IMR-90 (cell line): ENCODE measurements at regions not wholly inside any gene's neighbourhood (a gene's known extent, or its start where the extent isn't known, plus 50 kb on each side); places are given as distances from the start of the nearest gene placed in this dataset.

Experiments
- ATAC-seq: fragments of 200-7000 bp; cut with Tn5 transposase; 2 replicates; pipeline ENCODE4 v1.9.1; 2020; ENCODE audit warnings: low read depth, mild to moderate bottlenecking, moderate library complexity
- BruUV-seq: library from RNA; stranded (reverse); fragments of 400-500 nt; replicated peaks from 2 replicates; lab custom pipeline; 2021; lab: Mats Ljungman, UMichigan
- CTCF ChIA-PET: fragments of 300-600 bp; formaldehyde crosslinking; extraction: SDS; loops from one replicate; lab custom pipeline; 2021; ENCODE audit warnings: antibody characterized with exemption; lab: Yijun Ruan, JAX
- POLR2A ChIA-PET: fragments of 300-600 bp; sonication (Branson Sonifier 250); formaldehyde crosslinking; loops from one replicate; lab custom pipeline; 2022; ENCODE audit warnings: antibody characterized with exemption; ENCODE audit not compliant: unreplicated experiment; lab: Charles Lee
- DNase-seq: peaks from one replicate; pipeline ENCODE4 v3.0.0; 2013
- H2AFZ ChIP-seq: replicated peaks from 2 replicates; pipeline ENCODE3; 2013; ENCODE audit warnings: low read length, mild to moderate bottlenecking; ENCODE audit not compliant: poor library complexity
- H2AK5ac ChIP-seq: 2 replicates; pipeline ENCODE4 v1.6.1; 2013; ENCODE audit warnings: low read depth, low read length, inconsistent platforms
- H2AK9ac ChIP-seq: replicated peaks from 2 replicates; pipeline ENCODE3; 2013; ENCODE audit warnings: mild to moderate bottlenecking, low read depth, low read length, moderate library complexity; ENCODE audit not compliant: poor library complexity
- H2BK120ac ChIP-seq: 2 replicates; pipeline ENCODE4 v1.6.1; 2013; ENCODE audit warnings: low read depth, low read length, inconsistent platforms
- H2BK15ac ChIP-seq: 3 replicates; pipeline ENCODE4 v1.6.1; 2013; ENCODE audit warnings: low read depth, low read length, inconsistent platforms
- H2BK20ac ChIP-seq: 2 replicates; pipeline ENCODE4 v1.6.1; 2013; ENCODE audit warnings: low read depth, mild to moderate bottlenecking, inconsistent platforms, low read length, moderate library complexity
- H2BK5ac ChIP-seq: 2 replicates; pipeline ENCODE4 v1.6.1; 2013; ENCODE audit warnings: mild to moderate bottlenecking, low read depth, low read length, inconsistent platforms; ENCODE audit not compliant: poor library complexity, severe bottlenecking
- H3K14ac ChIP-seq: replicated peaks from 2 replicates; pipeline ENCODE4 v1.6.1; 2013; ENCODE audit warnings: low read depth, low read length, inconsistent platforms
- H3K18ac ChIP-seq: 2 replicates; pipeline ENCODE4 v1.6.1; 2013; ENCODE audit warnings: low read depth, low read length, control low read depth
- H3K23ac ChIP-seq: 2 replicates; pipeline ENCODE4 v1.6.1; 2013; ENCODE audit warnings: low read depth, low read length, inconsistent platforms
- H3K27ac ChIP-seq: 2 replicates; pipeline ENCODE4 v1.5.1; 2013; ENCODE audit warnings: mild to moderate bottlenecking, control low read depth, low read length; ENCODE audit not compliant: insufficient read depth
- H3K27me3 ChIP-seq: 2 replicates; pipeline ENCODE4 v1.6.1; 2013; ENCODE audit warnings: low read length; ENCODE audit not compliant: control insufficient read depth, insufficient read depth
- H3K36me3 ChIP-seq: 2 replicates; pipeline ENCODE4 v1.6.1; 2013; ENCODE audit warnings: low read length, mixed read lengths; ENCODE audit not compliant: control insufficient read depth, insufficient read depth
- H3K4ac ChIP-seq: 2 replicates; pipeline ENCODE4 v1.6.1; 2013; ENCODE audit warnings: low read depth, low read length, inconsistent platforms
- H3K4me1 ChIP-seq: 2 replicates; pipeline ENCODE4 v1.6.1; 2013; ENCODE audit warnings: low read length, mixed read lengths; ENCODE audit not compliant: control insufficient read depth, insufficient read depth
- H3K4me2 ChIP-seq: 2 replicates; pipeline ENCODE4 v1.6.1; 2013; ENCODE audit warnings: low read depth, mild to moderate bottlenecking, control low read depth, low read length, moderate library complexity
- H3K4me3 ChIP-seq: 2 replicates; pipeline ENCODE4 v1.5.1; 2013; ENCODE audit warnings: low read depth, mild to moderate bottlenecking, control low read depth, low read length, moderate library complexity; ENCODE audit not compliant: insufficient read depth
- H3K56ac ChIP-seq: 2 replicates; pipeline ENCODE4 v1.6.1; 2013; ENCODE audit warnings: low read length, inconsistent platforms; ENCODE audit not compliant: insufficient read depth; ENCODE audit errors: extremely low read depth
- H3K79me1 ChIP-seq, 2 experiments: 2 replicates each; pipeline ENCODE4 v1.6.1; 2013; ENCODE audit warnings: low read length in 2 of 2, inconsistent platforms in 1 of 2, low read depth in 1 of 2
- H3K9ac ChIP-seq: 2 replicates; pipeline ENCODE4 v1.6.1; 2013; ENCODE audit warnings: low read depth, low read length, control low read depth
- H3K9me1 ChIP-seq: 2 replicates; pipeline ENCODE4 v1.6.1; 2013; ENCODE audit warnings: low read length, inconsistent platforms; ENCODE audit not compliant: insufficient read depth
- H3K9me3 ChIP-seq: 2 replicates; pipeline ENCODE4 v1.6.1; 2013; ENCODE audit warnings: low read length; ENCODE audit not compliant: control insufficient read depth, insufficient read depth
- H4K20me1 ChIP-seq: 2 replicates; pipeline ENCODE4 v1.6.1; 2013; ENCODE audit warnings: low read length, inconsistent platforms; ENCODE audit not compliant: insufficient read depth
- H4K5ac ChIP-seq: 2 replicates; pipeline ENCODE4 v1.6.1; 2013; ENCODE audit warnings: mild to moderate bottlenecking, low read depth, low read length, control low read depth
- H4K8ac ChIP-seq, 2 experiments: 2 replicates each; pipeline ENCODE4 v1.6.1; 2013; ENCODE audit warnings: low read depth in 2 of 2, low read length in 2 of 2, control low read depth in 1 of 2, inconsistent platforms in 1 of 2
- H4K91ac ChIP-seq: 2 replicates; pipeline ENCODE4 v1.6.1; 2013; ENCODE audit warnings: low read depth, low read length, inconsistent platforms; ENCODE audit not compliant: insufficient read depth
- BHLHE40 ChIP-seq: fragments of 150-350 bp; IDR thresholded peaks from 2 replicates; pipeline ENCODE4 v1.6.1; 2016; ENCODE audit warnings: mild to moderate bottlenecking, low read depth, low read length
- CHD1 ChIP-seq: IDR thresholded peaks from 2 replicates; pipeline ENCODE4 v1.6.1; 2012; ENCODE audit warnings: low read depth, low read length, improper control_type of control experiment
- FOS ChIP-seq: fragments of 150-350 bp; IDR thresholded peaks from 2 replicates; pipeline ENCODE4 v1.6.1; 2016; ENCODE audit warnings: low read depth, low read length
- MAZ ChIP-seq: IDR thresholded peaks from 2 replicates; pipeline ENCODE4 v1.6.1; 2012; ENCODE audit warnings: low read depth, mild to moderate bottlenecking, low read length, improper control_type of control experiment, moderate library complexity, borderline replicate concordance
- MXI1 ChIP-seq: IDR thresholded peaks from 2 replicates; pipeline ENCODE4 v1.6.1; 2012; ENCODE audit warnings: low read depth, mild to moderate bottlenecking, low read length, moderate library complexity, borderline replicate concordance
- RCOR1 ChIP-seq: IDR thresholded peaks from 2 replicates; pipeline ENCODE4 v1.6.1; 2012; ENCODE audit warnings: mild to moderate bottlenecking, low read length, improper control_type of control experiment; ENCODE audit not compliant: insufficient replicate concordance
- SMC3 ChIP-seq: fragments of 150-350 bp; IDR thresholded peaks from 2 replicates; pipeline ENCODE4 v1.6.1; 2016; ENCODE audit warnings: low read depth, mild to moderate bottlenecking, antibody characterized with exemption, low read length, moderate library complexity
- WGBS, 2 experiments: methylation state at CpG; one replicate each; pipeline versions ENCODE4 v1.1.5 to v1.1.7; 2013; ENCODE audit warnings: missing lambda C conversion rate in 2 of 2; ENCODE audit not compliant: insufficient read length in 1 of 2; ENCODE audit errors: extremely low coverage in 2 of 2; 5-methylcytosine and 5-hydroxymethylcytosine counted together
- dilution Hi-C: fragments of 300-500 bp; cut with HindIII; formaldehyde crosslinking; loops from one replicate; pipeline ENCODE4 v1.14.3; 2018; ENCODE audit warnings: low sequenced_read_pairs; ENCODE audit not compliant: unreplicated experiment
- in situ Hi-C: fragments of 300-500 bp; cut with MboI; formaldehyde crosslinking; loops from 3 replicates; pipeline ENCODE4 v1.14.3; 2019; ENCODE audit warnings: low sequenced_read_pairs, inconsistent platforms, mixed read lengths
- intact Hi-C: fragments of 100-400 bp; cut with micrococcal nuclease; formaldehyde crosslinking; loops from 2 replicates; pipeline ENCODE4 v1.10.0; 2022
- TF ChIP-seq, protein P1 (sequence below): fragments of 150-350 bp; IDR thresholded peaks from 2 replicates; pipeline ENCODE4 v1.6.1; 2016; ENCODE audit warnings: low read depth, mild to moderate bottlenecking, low read length, moderate library complexity, borderline replicate concordance
- TF ChIP-seq, protein P2 (sequence below): conservative IDR thresholded peaks from 2 replicates; pipeline ENCODE4 v1.5.1; 2012; ENCODE audit warnings: mild to moderate bottlenecking, low read depth, low read length, improper control_type of control experiment

DNA sequence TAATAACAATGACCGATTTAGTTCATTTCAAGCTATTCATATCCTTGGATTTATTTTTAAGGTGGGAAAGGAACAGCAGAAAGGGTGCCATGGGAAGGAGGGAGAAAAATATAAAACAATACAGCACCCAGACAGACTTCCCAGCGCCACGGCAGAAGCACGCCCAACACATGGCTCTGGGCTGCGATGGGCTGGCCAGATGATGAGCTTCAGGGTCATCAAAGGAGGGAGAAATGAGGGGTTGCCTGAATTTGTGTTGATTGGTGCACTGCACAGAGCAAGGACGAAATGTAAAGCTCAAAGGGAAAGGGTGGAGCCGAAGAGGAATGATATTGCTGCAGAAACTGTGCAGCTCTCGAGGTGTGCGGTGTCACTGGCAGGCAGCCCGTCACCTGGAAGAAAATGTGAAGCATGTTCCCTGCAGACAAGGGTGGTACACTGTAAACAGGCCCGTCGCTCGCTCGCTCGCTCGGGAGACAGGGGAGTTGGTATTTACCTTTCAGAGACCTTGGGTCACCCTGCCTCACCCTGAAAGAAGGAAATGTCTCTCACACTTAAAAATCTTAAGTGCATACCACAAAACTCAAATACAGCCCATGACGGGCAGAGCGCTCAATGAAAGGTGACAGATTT is 195.5 kb upstream of the CTAGE1 start:
- Histone ChIP-seq H3K4me3 (no peak overlapping the region), H4K5ac (no peak overlapping the region), H3K27ac (no peak overlapping the region), H2BK20ac (no peak overlapping the region), H3K79me1 (no peaks in the 10 kb centered on the region), H3K9ac (no peak overlapping the region), H4K20me1 (no peaks in the 10 kb centered on the region), H3K4me1 (peaks cover 4% of the 10 kb centered on the region), H3K4me2 (no peak overlapping the region), H2AK9ac (no peak overlapping the region), H3K36me3 (no peaks in the 10 kb centered on the region), H3K9me1 (no peaks in the 10 kb centered on the region), H3K14ac (no peak overlapping the region), H2AK5ac (no peak overlapping the region), H2BK120ac (no peak overlapping the region), H3K9me3 (no peaks in the 10 kb centered on the region), H3K23ac (no peak overlapping the region), H3K56ac (no peak overlapping the region), H4K8ac (no peak overlapping the region), H4K91ac (no peak overlapping the region), H2AFZ (no peak overlapping the region), H2BK15ac (no peak overlapping the region), H3K4ac (no peak overlapping the region), H3K18ac (no peak overlapping the region), H3K27me3 (peaks cover 6% of the 10 kb centered on the region; the same call in 1 of the 2 replicates), H2BK5ac (no peak overlapping the region)
- intact Hi-C loops: no loop called here
- CTCF ChIA-PET: no interaction called here
- TF ChIP-seq BHLHE40: no peak
- no peak for TF ChIP-seq MAZ
- TF ChIP-seq, protein P1, sequence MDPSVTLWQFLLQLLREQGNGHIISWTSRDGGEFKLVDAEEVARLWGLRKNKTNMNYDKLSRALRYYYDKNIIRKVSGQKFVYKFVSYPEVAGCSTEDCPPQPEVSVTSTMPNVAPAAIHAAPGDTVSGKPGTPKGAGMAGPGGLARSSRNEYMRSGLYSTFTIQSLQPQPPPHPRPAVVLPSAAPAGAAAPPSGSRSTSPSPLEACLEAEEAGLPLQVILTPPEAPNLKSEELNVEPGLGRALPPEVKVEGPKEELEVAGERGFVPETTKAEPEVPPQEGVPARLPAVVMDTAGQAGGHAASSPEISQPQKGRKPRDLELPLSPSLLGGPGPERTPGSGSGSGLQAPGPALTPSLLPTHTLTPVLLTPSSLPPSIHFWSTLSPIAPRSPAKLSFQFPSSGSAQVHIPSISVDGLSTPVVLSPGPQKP: no peak
- TF ChIP-seq CHD1: no peak
- no peak for TF ChIP-seq RCOR1
- TF ChIP-seq, protein P2, sequence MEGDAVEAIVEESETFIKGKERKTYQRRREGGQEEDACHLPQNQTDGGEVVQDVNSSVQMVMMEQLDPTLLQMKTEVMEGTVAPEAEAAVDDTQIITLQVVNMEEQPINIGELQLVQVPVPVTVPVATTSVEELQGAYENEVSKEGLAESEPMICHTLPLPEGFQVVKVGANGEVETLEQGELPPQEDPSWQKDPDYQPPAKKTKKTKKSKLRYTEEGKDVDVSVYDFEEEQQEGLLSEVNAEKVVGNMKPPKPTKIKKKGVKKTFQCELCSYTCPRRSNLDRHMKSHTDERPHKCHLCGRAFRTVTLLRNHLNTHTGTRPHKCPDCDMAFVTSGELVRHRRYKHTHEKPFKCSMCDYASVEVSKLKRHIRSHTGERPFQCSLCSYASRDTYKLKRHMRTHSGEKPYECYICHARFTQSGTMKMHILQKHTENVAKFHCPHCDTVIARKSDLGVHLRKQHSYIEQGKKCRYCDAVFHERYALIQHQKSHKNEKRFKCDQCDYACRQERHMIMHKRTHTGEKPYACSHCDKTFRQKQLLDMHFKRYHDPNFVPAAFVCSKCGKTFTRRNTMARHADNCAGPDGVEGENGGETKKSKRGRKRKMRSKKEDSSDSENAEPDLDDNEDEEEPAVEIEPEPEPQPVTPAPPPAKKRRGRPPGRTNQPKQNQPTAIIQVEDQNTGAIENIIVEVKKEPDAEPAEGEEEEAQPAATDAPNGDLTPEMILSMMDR: no peak
- no peak for TF ChIP-seq FOS
- TF ChIP-seq MXI1: no peak
- no peak for TF ChIP-seq SMC3
- BruUV-seq: no TSS peak
- dilution Hi-C loops: no loop called here
- WGBS, 2 experiments: 87% methylated on average over 4 of the region's 18 CpGs; no CpG with 5 or more reads in 1 of the 2 experiments
- no peak for DNase-seq
- in situ Hi-C loops: no loop called here
- POLR2A ChIA-PET: no interaction called here
- ATAC-seq: no peak
